Inflammatory macrophage (primary cell): ENCODE measurements at regions not wholly inside any gene's neighbourhood (a gene's known extent, or its start where the extent isn't known, plus 50 kb on each side); places are given as distances from the start of the nearest gene placed in this dataset.
A peak's percentile ranks its signal among the peaks of the same experiment; 100 is the strongest.

Experiments used
- DNase-seq, 2 donors: peaks; one replicate each; pipeline ENCODE4 v3.0.0-alpha.2; 2020 to 2022

- DNase-seq, result no peak
These were observed 94.4 kb downstream of the NCR2 start for GRCh38 chr6:41429506-41430504.

- peak; percentile 13 to 21 for DNase-seq
These were observed 95.5 kb downstream of the NCR2 start for GRCh38 chr6:41430875-41431274.

GRCh38 chr6:41432280-41432679 is 96.9 kb downstream of the NCR2 start:
- DNase-seq, result no peak

GRCh38 chr6:41434803-41435481 is 99.5 kb downstream of the NCR2 start:
- no peak for DNase-seq

- DNase-seq, result no peak
These were observed 102.2 kb downstream of the NCR2 start for GRCh38 chr6:41437604-41438003.

GRCh38 chr6:41438746-41439145 is 103.3 kb downstream of the NCR2 start:
- DNase-seq, result no peak

GRCh38 chr6:41439524-41440418 is 104.4 kb downstream of the NCR2 start:
- no peak for DNase-seq

- no peak for DNase-seq
These were observed 105.2 kb upstream of the FOXP4 start for GRCh38 chr6:41440958-41441357.

GRCh38 chr6:41441598-41442351 is 104.4 kb upstream of the FOXP4 start:
- no peak for DNase-seq

GRCh38 chr6:41442352-41442672 is 103.9 kb upstream of the FOXP4 start:
- DNase-seq, result no peak

GRCh38 chr6:41442800-41443501 is 103.2 kb upstream of the FOXP4 start:
- no peak for DNase-seq

- no peak for DNase-seq
These were observed 102.3 kb upstream of the FOXP4 start for GRCh38 chr6:41443616-41444525.

- no peak for DNase-seq
These were observed 100.9 kb upstream of the FOXP4 start for GRCh38 chr6:41445261-41445660.

- DNase-seq, result no peak
These were observed 100.0 kb upstream of the FOXP4 start for GRCh38 chr6:41446132-41446531.

GRCh38 chr6:41446907-41447545 is 99.2 kb upstream of the FOXP4 start:
- no peak for DNase-seq

GRCh38 chr6:41448256-41448655 is 97.9 kb upstream of the FOXP4 start:
- DNase-seq, result no peak

GRCh38 chr6:41449399-41450245 is 96.6 kb upstream of the FOXP4 start:
- no peak for DNase-seq

GRCh38 chr6:41450581-41450980 is 95.6 kb upstream of the FOXP4 start:
- DNase-seq, result no peak

GRCh38 chr6:41451039-41451438 is 95.1 kb upstream of the FOXP4 start:
- DNase-seq, result no peak
